ENCODE measurements at regions not wholly inside any gene's neighbourhood (a gene's known extent, or its start where the extent isn't known, plus 50 kb on each side); places are given as distances from the start of the nearest gene placed in this dataset.

- DNase-seq (ENCODE audit: low read depth, low spot score) (no peak), ATAC-seq (no peak)
- TF ChIP-seq EZH2phosphoT487 (IDR thresholded peaks at IDR 0.05; ENCODE audit: borderline replicate concordance) (no peak), POLR2AphosphoS5 (IDR thresholded peaks at IDR 0.05; ENCODE audit: low read depth, low read length) (no peak), ATF3 (IDR thresholded peaks at IDR 0.05) (no peak), CEBPB (IDR thresholded peaks at IDR 0.05; ENCODE audit: low read depth) (no peak), EGR1 (IDR thresholded peaks at IDR 0.05; ENCODE audit: low read depth) (no peak), FOSL1 (IDR thresholded peaks at IDR 0.05; ENCODE audit: low read depth) (no peak), CTCF (IDR thresholded peaks at IDR 0.05 in 2 of 3, conservative IDR thresholded peaks at IDR 0.05 in 1 of 3; ENCODE audit: borderline replicate concordance in 1 of 3, insufficient read depth in 1 of 3, low read depth in 2 of 3, low read length in 2 of 3) (no peak), SP1 (IDR thresholded peaks at IDR 0.05; ENCODE audit: low read depth) (no peak)
- H3K27ac ChIP-seq (ENCODE audit: low read depth, low read length): no peak overlapping the region
- H3K27me3 ChIP-seq (ENCODE audit: insufficient read depth, low read length): no peaks in the 10 kb centered on the region
- no peak overlapping the region for H3K4me3 ChIP-seq (replicated peaks in 1 of 2; ENCODE audit: low read depth in 1 of 2, low read length in 2 of 2)
- H4K20me1 ChIP-seq (ENCODE audit: insufficient read depth): no peaks in the 10 kb centered on the region
- H3K4me1 ChIP-seq (ENCODE audit: control insufficient read depth in 1 of 2, insufficient read depth in 2 of 2, low read length in 2 of 2): no peaks in the 10 kb centered on the region
- ChIA-PET CTCF (no interaction called here), RAD21 (ENCODE audit: low non-redundant PET in 1 of 2, low total read pairs in 2 of 2, uncharacterized antibody in 2 of 2, unreplicated experiment in 2 of 2) (no interaction called here), POLR2A (no interaction called here)
- H3K9me3 ChIP-seq (ENCODE audit: control insufficient read depth in 1 of 2, insufficient read depth in 1 of 2, low read depth in 1 of 2, low read length in 2 of 2): no peaks in the 10 kb centered on the region
- H2AFZ ChIP-seq (ENCODE audit: low read depth, low read length, poor library complexity, severe bottlenecking): no peak overlapping the region
- no peaks in the 10 kb centered on the region for H3K9me2 ChIP-seq (ENCODE audit: insufficient read depth)
- no TSS peak for BruUV-seq (replicated peaks)
- no peak overlapping the region for H3K4me2 ChIP-seq (ENCODE audit: low read length)
- H3K36me3 ChIP-seq (ENCODE audit: control insufficient read depth in 1 of 2, insufficient read depth in 2 of 2, low read length in 2 of 2): no peaks in the 10 kb centered on the region
- intact Hi-C loops (cut with micrococcal nuclease): no loop called here
- H3K79me2 ChIP-seq (ENCODE audit: insufficient read depth, low read length): no peaks in the 10 kb centered on the region
- no peak overlapping the region for H3K9ac ChIP-seq (ENCODE audit: low read length)
Measured at GRCh38 chr7:33850768-33851167, 54.6 kb upstream of the BMPER start.

- Histone ChIP-seq H3K9ac (ENCODE audit: low read length) (no peak overlapping the region), H3K27me3 (ENCODE audit: insufficient read depth, low read length) (no peaks in the 10 kb centered on the region), H4K20me1 (ENCODE audit: insufficient read depth) (no peaks in the 10 kb centered on the region), H3K4me2 (ENCODE audit: low read length) (no peak overlapping the region), H3K9me3 (ENCODE audit: control insufficient read depth in 1 of 2, insufficient read depth in 1 of 2, low read depth in 1 of 2, low read length in 2 of 2) (no peaks in the 10 kb centered on the region), H3K27ac (ENCODE audit: low read depth, low read length) (no peak overlapping the region), H3K79me2 (ENCODE audit: insufficient read depth, low read length) (no peaks in the 10 kb centered on the region), H3K4me1 (ENCODE audit: control insufficient read depth in 1 of 2, insufficient read depth in 2 of 2, low read length in 2 of 2) (no peaks in the 10 kb centered on the region), H3K9me2 (ENCODE audit: insufficient read depth) (no peaks in the 10 kb centered on the region), H2AFZ (ENCODE audit: low read depth, low read length, poor library complexity, severe bottlenecking) (no peak overlapping the region), H3K36me3 (ENCODE audit: control insufficient read depth in 1 of 2, insufficient read depth in 2 of 2, low read length in 2 of 2) (no peaks in the 10 kb centered on the region), H3K4me3 (replicated peaks in 1 of 2; ENCODE audit: low read depth in 1 of 2, low read length in 2 of 2) (no peak overlapping the region)
- ATAC-seq: no peak
- ChIA-PET POLR2A (no interaction called here), RAD21 (ENCODE audit: low non-redundant PET in 1 of 2, low total read pairs in 2 of 2, uncharacterized antibody in 2 of 2, unreplicated experiment in 2 of 2) (no interaction called here), CTCF (no interaction called here)
- no peak for DNase-seq (ENCODE audit: low read depth, low spot score)
- intact Hi-C loops (cut with micrococcal nuclease): no loop called here
- TF ChIP-seq POLR2A (IDR thresholded peaks at IDR 0.05; ENCODE audit: borderline replicate concordance, extremely low read depth, insufficient read depth, insufficient read length) (no peak), POLR2AphosphoS5 (IDR thresholded peaks at IDR 0.05; ENCODE audit: low read depth, low read length) (no peak), ZFX (IDR thresholded peaks at IDR 0.05) (no peak), CEBPB (IDR thresholded peaks at IDR 0.05; ENCODE audit: low read depth) (no peak), YY1 (IDR thresholded peaks at IDR 0.05; ENCODE audit: extremely low read depth, insufficient replicate concordance, low read depth, low read length) (no peak), MAX (IDR thresholded peaks at IDR 0.05) (no peak), EZH2 (IDR thresholded peaks at IDR 0.05) (no peak), SRF (IDR thresholded peaks at IDR 0.05; ENCODE audit: low read depth) (no peak), CBX3 (IDR thresholded peaks at IDR 0.05; ENCODE audit: low read depth) (no peak), ELF1 (IDR thresholded peaks at IDR 0.05; ENCODE audit: borderline replicate concordance, low read depth) (no peak), CTCF (IDR thresholded peaks at IDR 0.05 in 2 of 3, conservative IDR thresholded peaks at IDR 0.05 in 1 of 3; ENCODE audit: borderline replicate concordance in 1 of 3, insufficient read depth in 1 of 3, low read depth in 2 of 3, low read length in 2 of 3) (no peak), ATF3 (IDR thresholded peaks at IDR 0.05) (no peak), SP1 (IDR thresholded peaks at IDR 0.05; ENCODE audit: low read depth) (no peak), FOSL1 (IDR thresholded peaks at IDR 0.05; ENCODE audit: low read depth) (no peak), EGR1 (IDR thresholded peaks at IDR 0.05; ENCODE audit: low read depth) (no peak)
- BruUV-seq (replicated peaks): no TSS peak
Measured at GRCh38 chr7:33852838-33853237, 52.5 kb upstream of the BMPER start.

Data from HCT116 (cell line).